GDM1 (cell line): ENCODE measurements at regions not wholly inside any gene's neighbourhood (a gene's known extent, or its start where the extent isn't known, plus 50 kb on each side); places are given as distances from the start of the nearest gene placed in this dataset.

ENCODE experiments used
- DNase-seq: peaks from one replicate; lab custom pipeline; 2025; lab: John Stamatoyannopoulos, UW

DNA sequence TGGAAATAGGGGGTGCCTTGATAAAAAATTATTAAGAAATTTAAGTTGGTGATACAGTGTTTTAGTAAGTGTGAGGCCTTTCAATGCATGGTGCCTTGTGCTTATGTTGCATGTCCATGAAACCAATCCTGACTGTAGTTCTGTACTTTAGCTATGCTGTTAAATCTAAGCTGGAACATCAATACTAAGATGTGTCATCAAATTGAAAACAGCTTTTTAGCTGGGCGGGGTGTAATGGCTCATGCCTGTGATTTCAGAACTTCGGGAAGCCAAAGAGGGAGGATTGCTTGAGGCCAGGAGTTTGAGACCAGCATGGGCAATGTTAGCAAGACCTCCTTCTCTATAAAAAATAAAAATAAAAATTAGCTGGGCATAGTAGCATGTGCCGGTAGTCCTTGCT is 930.3 kb upstream of the PCDH9 start:
- DNase-seq = no peak

DNA sequence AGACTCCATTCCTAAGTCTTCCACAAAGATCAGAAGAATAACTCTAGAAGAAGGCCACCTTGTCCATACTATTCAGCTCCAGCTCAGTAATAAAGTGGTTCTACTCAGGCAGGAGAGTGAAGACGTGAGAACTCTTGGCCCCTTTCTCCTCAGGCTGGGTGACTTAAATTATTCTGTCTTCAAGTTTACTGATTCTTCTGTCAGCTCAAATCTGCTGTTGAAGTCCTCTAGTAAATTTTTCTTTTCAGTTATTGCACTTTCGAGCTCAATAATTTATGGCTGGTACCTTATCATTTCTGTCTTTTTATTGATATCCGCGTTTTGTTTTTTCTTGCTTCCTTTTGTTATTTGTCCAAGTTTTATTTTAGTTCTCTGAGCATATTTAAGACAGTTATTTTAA is 922.3 kb upstream of the PCDH9 start:
- DNase-seq = no peak

DNA sequence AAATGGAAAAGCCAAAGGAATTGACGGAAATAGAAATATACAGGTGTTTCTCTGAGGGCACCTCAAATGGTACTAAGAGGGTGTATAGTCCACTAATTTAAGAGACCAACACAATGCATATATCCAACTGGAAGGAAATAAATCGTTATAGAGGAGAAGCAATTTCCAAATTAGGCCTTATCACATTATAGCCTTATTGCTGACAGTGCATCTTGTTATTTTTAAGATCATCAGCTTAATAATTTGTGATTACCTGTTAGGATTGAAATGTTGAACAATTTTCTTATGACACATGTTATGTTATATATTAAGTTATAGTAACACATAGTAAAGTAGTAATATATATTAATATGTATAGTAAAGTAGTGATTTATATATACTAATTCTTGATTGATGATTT is 915.7 kb upstream of the PCDH9 start:
- DNase-seq = no peak

DNA sequence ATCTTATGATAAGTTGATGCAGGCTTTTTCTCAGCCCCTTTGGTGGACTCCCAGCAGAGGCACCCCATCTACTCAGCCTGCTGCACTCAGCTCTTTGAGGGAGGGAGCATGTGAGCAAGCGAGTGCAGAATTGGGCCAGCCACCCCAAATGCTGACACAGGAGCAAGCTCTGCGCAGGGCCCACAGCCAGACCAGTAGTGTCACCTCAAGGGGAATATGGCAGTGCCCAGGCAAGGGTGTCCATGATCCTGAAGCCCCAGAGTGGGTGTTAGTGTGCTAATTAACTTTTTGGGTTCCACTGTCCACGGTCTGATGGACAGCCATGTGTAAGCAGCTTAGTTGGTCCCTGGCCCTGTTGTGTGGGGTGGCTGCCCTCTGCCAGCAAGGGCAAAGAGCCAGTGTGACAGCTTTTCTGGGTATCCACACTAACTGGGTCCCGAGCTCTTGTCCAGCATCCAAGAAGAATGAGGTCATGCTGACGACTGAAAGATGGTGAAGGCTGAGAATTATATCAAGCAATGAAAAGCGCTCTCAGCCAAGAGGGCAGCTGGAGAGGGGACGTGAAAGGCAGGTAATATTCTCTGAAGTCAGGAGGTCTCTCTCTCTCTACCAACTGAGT is 898.3 kb upstream of the PCDH9 start:
- DNase-seq = no peak

DNA sequence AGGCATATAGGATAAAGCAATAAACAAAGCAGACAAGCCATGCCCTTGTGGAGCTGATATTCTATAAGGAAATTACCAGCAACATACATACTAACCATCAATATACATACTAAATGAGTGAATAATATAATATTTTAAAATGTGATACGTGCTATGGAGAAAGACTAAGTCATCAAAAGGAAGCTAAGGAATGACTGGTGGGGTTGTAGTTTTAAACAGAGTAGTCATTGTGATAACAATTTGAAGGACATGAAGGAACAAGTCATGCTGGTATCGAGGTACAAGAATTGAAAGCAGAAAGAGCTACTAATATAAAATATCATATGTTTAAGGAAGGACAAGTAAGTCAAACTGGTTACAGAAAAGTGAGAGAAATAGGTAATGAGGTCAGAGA is 894.9 kb upstream of the PCDH9 start:
- no peak for DNase-seq

DNA sequence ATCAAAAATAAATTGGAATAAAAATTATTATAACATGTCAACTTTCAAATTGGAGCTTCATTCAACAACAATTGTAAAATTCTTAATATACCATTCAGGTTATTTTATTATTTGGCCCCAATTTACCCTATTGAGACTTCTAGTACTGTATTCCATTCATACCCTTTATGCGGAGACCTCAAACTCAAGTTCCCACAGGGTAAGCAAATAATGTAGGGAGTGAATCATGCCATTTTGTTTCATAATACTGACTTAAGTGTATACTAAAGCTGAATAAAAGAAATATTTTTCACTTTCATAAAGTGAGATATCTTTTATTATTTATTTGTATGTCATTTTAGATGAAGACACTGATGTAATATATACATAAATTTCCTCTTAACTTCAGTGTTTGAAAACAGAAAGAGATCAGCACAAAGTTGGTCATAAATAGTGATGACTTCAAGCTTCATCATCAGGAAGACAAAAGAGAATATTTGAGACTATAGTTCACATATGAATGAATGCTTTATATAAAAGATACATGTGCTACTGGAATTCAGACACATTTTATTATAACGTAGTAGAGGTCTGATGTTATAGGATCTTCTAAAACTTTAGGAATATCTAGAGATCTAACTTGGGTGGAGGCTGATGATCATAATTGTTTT is 894.4 kb upstream of the PCDH9 start:
- DNase-seq = no peak

DNA sequence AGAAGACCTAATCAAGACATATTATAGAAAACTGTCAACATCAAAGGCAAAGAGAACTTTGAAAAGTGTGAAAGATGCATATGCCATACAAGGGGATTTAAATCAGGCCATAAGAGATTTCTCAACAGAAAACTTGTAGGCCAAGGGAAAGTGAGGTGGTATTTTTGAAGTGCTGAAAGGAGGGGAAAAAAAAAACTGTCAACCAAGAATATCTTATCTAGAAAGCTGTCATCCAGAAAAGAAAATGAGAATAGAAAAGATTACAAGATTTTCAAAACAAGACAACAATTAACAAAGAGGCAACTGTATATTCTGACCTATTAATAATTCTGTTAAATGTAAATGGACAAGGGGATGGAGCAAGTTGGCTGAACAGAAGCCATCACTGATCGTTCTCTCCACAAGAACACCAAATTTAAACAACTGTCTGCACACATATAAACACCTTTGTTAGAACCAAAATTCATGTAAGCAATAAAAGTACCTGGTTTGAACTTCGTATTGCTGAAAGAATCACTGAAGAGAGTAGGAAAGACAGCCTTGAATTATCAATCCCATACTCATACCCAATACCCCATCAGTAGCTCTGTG is 880.1 kb upstream of the PCDH9 start:
- no peak for DNase-seq

DNA sequence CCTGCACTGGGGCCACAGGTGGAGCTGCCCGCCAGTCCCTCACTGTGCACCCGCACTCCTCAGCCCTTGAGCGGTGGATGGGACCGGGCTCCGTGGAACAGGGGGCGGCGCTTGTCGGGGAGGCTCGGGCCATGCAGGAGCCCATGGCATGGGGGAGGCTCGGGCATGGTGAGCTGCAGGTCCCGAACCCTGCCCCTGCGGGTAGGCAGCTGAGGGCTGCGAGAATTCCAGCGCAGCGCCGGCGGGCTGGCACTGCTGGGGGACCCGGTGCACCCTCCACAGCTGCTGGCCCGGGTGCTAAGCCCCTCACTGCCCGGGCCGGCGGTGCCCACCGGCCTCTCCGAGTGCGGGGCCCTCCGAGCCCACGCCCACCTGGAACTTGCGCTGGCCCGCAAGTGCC is 877.5 kb upstream of the PCDH9 start:
- no peak for DNase-seq

DNA sequence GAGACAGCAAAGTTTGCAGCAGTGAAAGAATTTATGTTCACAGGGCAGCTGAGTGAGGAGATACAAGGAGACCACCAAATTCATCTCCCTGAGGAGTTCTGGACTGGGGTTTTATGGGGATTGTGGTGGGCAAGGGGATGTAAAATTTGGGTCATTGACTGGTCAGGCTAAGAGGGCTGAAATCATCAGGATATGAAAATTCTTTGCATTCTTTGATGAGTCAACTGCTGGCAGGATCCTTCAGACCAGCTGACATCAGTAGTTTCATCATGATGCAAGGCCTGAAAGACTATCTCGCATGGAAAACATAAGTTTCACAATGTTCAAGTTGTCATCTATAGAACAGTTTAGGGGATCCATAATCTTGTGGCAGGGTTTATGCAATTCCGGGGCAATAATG is 869.5 kb upstream of the PCDH9 start:
- DNase-seq = no peak

DNA sequence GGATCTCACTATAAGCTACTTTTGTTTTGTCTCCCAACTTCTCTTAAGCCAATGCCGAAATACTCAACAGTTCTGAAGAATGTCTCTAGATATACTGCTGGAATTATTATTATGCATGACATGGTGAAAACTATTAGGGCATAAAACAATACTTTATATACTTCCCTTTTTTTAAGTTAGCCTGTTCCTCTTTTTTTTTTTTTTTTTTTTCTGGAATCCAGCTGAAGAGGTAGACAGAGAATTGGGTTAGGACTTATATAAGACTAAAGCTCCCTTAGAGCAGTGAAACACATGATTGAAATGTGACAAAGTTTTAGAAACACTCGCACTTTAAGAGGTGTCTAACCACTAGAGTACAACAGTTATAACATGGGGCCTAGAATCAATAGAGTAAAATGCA is 850.9 kb upstream of the PCDH9 start:
- no peak for DNase-seq

DNA sequence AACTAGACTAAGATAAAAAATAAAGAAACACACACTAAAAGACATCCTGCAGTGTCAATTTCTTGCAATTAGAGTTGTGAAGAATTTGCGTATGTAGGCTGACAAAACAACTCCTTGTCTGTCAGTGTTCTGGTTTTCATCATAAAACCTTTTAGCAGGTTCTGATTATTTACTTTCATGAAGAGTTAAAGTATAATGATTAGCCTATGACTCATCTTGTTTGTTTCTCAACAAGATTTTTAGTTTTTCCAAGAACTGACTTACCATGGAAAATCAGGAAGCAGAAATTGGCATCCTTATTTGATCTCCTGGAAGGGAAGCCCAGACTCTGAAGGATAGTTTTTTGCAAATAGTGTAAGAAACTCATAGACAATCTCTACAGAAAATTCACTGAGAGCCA is 848.7 kb upstream of the PCDH9 start:
- DNase-seq = no peak

DNA sequence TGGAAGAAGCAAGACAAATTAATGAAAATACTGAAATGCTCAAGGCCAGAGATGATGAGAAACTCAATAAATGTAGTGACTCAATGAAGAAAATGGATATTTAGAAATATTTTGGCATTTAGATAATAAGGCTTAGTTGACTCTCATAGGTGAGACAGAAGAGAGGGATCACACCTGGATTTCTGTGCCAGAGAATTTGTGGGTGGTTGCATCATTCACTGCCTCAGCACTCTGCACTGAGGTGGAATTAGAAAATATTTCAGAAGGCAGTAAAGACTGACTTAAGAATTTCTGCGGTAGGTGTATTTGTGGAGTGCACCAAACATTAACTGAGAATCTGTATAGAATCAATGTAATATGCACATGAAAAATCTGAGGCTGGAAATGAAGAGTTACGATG is 848.3 kb upstream of the PCDH9 start:
- DNase-seq = no peak

DNA sequence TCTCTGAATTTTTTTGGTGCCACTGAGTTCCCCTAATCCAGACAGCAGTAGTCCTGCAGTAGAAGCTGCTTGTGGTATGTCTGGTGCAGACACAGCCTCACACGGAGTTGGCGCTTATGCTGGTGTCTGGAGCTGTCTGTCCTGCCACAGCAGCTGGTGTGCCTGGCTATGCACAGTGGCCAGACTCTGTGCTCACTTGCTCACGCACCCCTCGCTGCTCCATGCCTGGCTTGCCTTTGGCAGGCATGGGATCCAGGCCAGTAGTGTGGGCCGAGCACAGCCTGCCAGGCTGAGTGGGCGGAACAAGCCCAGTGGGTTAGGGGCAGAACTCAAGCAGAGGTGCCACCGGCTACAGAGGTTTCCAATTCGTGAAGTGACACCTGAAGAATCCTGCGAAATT is 845.9 kb upstream of the PCDH9 start:
- DNase-seq = no peak

DNA sequence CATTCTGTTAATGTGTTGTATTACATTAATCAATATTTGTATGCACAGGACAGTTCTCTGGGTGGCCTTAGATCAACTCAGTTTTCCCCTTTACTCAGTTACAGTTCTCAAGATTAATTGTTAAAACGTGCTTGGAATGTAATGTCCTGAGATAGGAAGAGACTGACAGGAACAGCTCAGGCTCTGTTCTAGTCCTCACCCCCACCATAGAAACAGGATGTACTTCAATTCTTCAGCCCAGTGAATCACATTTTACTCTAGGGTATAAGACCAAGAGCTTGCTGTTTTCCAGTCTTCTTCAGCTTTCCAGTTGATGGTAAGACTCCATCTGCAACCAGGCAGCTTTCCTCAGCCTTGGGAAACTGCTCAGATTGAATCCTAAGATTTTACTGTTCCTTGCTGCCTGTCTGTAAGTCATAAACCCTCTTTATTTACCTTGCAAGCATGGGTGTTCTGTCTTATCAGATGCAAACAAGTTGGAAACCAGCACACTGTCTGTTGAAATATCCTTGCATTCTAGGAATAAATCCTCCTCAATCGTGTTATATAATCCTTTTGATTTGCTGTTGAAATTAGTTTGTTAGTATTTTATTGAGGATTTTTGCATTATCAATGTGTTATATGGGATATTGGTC is 836.9 kb upstream of the PCDH9 start:
- no peak for DNase-seq

DNA sequence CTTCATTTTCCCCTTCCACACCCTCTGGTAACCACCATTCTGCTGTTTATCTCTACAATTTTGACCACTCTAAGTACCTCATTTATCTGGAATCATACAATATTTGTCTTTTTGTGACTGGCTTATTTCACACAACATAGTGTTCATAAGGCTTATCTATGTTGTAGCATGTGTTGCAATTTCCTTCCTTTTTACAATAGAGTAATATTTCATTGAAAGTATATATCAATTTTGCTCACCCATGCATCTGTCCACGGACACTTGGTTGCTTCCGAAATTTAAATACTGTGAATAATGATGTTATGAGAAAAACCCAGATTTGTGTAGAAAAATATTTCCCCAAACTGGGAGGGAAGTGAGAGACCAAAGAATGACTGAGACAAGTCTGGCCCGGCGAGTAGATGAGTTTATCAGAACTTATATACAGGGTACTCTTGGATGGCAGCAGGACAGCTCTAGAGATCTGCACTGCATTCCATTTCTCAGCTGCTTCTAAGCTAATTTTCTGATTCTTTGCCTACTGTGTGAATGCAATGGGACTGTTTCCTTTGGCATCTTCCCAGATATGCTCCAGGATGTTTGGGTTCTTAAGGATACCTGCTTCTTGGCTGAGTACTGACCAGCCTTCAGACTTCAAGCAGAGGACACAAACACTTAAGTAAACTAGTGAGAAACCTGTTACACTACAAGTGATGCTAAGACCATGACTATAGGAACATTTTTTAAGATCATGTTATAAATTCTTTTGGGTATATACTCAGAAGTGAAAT is 834.0 kb upstream of the PCDH9 start:
- DNase-seq = no peak

DNA sequence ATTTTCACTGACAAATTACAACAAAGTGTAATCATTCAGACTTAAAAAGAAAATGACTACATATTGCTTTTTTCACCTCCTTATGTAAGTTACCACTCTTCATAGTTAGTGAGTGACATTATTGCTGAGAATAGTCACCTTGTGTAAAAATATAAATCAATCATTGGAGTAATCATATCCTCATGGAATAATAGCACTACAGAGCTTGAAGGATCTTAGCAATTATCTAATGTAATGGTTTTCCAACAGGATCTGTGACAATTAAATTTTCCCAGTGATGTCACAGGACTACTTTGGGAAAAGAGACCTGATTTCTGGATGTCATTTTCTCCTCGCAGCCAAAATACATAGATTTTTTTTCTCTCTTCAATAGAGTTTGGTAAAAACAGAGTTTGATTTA is 833.0 kb upstream of the PCDH9 start:
- DNase-seq = no peak

DNA sequence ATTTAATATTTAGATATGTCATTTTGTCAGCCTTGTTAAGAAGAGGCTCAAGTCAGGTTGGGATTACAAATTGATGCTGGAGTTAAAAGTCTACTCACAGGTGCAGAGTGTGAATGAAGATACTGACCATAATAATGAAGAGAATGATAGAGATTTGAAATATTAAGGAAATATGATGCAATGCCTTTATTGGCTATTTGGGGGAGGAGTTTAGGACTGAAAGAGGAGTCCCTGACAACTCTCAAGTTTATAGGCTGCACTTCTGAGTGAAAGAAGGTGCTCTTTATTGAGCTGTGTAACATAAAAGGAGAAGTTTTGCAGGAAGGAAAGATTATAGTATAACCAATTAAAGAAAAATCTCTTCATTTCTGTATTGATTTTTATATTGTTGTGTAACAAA is 827.7 kb upstream of the PCDH9 start:
- DNase-seq = no peak

DNA sequence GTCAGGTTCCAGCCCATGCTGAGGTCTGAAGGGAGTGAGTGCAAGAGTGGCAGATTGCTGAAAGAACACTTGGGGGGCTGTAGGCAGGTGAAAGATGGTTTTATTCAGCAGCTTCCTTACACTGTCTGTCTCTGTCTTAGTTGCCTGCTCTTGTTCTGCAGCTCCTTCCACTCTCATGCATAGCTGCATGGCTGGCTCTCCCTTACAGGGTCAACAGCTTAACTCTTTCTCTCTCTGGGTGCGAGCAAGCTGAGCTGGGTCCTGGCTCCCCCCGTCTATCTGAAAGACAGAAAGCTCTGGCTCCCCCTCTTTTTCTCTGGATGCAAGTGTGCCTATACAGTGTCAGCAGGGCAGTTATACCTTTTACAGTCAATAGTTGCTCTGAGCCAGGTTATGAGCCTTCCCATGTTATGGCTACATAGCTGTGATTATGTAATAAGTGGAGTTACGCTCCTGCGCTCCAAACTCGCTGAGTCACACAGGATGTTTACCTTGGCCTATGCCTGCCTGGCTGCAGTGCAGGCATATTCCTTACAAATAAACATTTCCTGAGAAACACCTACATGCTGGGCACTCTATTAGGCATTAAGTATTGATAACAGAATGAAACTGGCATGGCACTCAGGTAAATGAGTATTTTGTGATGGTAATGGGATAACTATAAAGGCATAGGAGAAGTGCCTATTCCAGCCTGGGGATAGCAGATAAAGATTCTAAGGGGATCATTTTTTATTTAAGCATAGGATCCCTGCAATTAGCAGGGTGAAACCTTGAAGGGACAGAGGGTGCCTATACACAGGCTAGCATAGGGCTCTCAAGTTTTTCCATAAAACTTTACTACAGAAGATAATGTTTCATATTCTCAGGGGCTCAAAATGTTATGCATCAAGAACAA is 826.9 kb upstream of the PCDH9 start:
- DNase-seq = no peak

DNA sequence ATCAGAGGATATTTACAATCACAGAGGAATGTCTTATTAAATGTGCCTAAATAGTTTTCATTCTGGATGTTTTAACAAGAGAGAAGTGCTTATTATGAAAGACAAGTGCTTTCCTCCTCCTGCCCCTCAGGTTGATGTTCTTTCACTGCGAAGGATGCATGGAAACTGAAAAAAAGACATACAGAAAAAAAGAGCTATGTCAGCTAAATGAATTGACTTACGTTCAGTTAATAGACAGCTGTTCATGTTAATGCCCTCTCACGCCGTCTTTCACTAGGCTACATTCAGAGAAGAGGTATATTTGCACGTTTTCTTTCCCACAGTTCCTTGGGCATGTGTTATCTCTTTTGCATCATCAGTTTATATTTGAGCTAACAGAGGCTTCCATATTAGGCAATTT is 821.8 kb upstream of the PCDH9 start:
- no peak for DNase-seq

DNA sequence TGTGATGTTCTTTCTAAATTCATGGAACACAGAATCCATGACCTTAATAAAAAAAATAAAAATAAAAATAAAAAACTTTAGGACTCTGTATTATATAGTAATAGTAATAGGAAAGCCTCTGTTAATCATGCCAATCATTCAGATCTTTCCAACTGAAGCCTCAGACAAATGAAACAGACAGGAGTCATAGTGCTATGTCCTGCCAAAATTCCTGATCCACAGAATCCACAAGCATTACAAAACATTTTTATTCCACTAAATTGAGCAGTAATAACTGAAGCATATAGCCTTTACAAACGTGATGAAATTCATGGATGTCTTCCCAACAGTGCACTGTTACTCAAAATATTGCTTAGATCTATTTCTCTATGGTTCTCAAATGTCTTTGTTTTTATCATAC is 820.6 kb upstream of the PCDH9 start:
- DNase-seq = no peak

DNA sequence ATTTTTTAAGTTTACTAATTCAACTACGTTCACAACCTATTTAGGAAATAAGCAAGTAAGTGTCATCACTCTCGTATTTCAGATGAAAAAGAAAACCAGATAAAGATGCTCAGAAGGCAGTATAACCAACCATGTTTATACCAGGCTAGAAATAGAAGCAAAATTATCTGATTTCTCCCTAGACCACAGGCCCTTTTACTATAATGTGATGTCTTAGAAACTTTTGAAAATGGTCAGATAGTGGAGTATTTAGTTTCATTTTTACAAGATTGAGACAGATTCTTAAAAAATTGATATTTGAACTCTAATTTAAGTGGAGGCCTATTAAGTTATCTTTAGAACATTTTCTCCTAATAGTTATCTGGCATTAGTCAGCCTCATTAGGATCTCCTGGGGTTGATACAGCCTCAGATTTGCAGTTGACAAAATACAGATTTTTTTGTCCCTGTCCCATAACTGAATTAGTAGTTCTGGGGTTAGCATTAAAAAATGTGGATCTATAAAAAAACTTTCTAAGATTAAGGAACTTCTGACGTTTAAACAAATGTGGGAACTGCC is 818.7 kb upstream of the PCDH9 start:
- no peak for DNase-seq
